NCI-H1092 (cell line): ENCODE measurements at regions not wholly inside any gene's neighbourhood (a gene's known extent, or its start where the extent isn't known, plus 50 kb on each side); places are given as distances from the start of the nearest gene placed in this dataset.

Experiments used
- DNase-seq: peaks from one replicate; lab custom pipeline; 2025; lab: John Stamatoyannopoulos, UW

- no peak for DNase-seq
These were observed 175.4 kb upstream of the EEA1 start for GRCh38 chr12:93104535-93104934.

GRCh38 chr12:93106910-93107309 is 177.8 kb upstream of the EEA1 start:
- DNase-seq, result no peak

GRCh38 chr12:93107514-93108312 is 178.6 kb upstream of the EEA1 start:
- no peak for DNase-seq

- DNase-seq, result no peak
These were observed 179.9 kb upstream of the EEA1 start for GRCh38 chr12:93108985-93109384.

GRCh38 chr12:93109551-93110203 is 180.6 kb upstream of the EEA1 start:
- DNase-seq, result no peak

- no peak for DNase-seq
These were observed 182.7 kb upstream of the EEA1 start for GRCh38 chr12:93111773-93112172.

- no peak for DNase-seq
These were observed 184.4 kb upstream of the EEA1 start for GRCh38 chr12:93113317-93114006.

GRCh38 chr12:93115198-93115601 is 186.1 kb upstream of the EEA1 start:
- no peak for DNase-seq

- DNase-seq, result no peak
These were observed 186.6 kb upstream of the EEA1 start for GRCh38 chr12:93115646-93116045.

- no peak for DNase-seq
These were observed 187.5 kb upstream of the EEA1 start for GRCh38 chr12:93116632-93117031.

- DNase-seq, result no peak
These were observed 192.8 kb upstream of the EEA1 start for GRCh38 chr12:93121729-93122488.

GRCh38 chr12:93122569-93123091 is 193.5 kb upstream of the EEA1 start:
- no peak for DNase-seq

GRCh38 chr12:93125126-93125525 is 196.0 kb upstream of the EEA1 start:
- DNase-seq, result no peak

GRCh38 chr12:93126069-93126474 is 197.0 kb upstream of the EEA1 start:
- no peak for DNase-seq

- no peak for DNase-seq
These were observed 198.0 kb upstream of the EEA1 start for GRCh38 chr12:93127107-93127560.

- peak; percentile 76 for DNase-seq
These were observed 198.7 kb upstream of the EEA1 start for GRCh38 chr12:93127582-93128331.

- DNase-seq, result peak; percentile 78
These were observed 199.2 kb upstream of the EEA1 start for GRCh38 chr12:93128332-93128707.

GRCh38 chr12:93130366-93131054 is 201.4 kb upstream of the EEA1 start:
- DNase-seq, result no peak

GRCh38 chr12:93133361-93133760 is 204.3 kb upstream of the EEA1 start:
- DNase-seq, result no peak

- no peak for DNase-seq
These were observed 205.2 kb upstream of the EEA1 start for GRCh38 chr12:93134175-93134890.
